ENCODE measurements at regions not wholly inside any gene's neighbourhood (a gene's known extent, or its start where the extent isn't known, plus 50 kb on each side); places are given as distances from the start of the nearest gene placed in this dataset.

- Histone ChIP-seq H3F3A (ENCODE audit: low read depth) (no peaks in the 10 kb centered on the region), H3K4me2 (ENCODE audit: low read depth, low read length, poor library complexity, severe bottlenecking) (no peak overlapping the region), H3K4me1 (ENCODE audit: insufficient read depth, low read length, poor library complexity, severe bottlenecking) (peaks cover 3% of the 10 kb centered on the region), H4K20me1 (ENCODE audit: insufficient read depth, low read length, poor library complexity, severe bottlenecking) (no peaks in the 10 kb centered on the region), H3K36me3 (ENCODE audit: insufficient read depth, low read length) (no peaks in the 10 kb centered on the region), H3K9ac (ENCODE audit: low read depth, low read length, poor library complexity, severe bottlenecking) (no peak overlapping the region), H3K79me2 (ENCODE audit: insufficient read depth, low read length) (no peaks in the 10 kb centered on the region), H2AFZ (ENCODE audit: low read length) (no peak overlapping the region), H3K9me2 (replicated peaks; ENCODE audit: low read depth, low read length) (no peaks in the 10 kb centered on the region), H3K9me3 (ENCODE audit: insufficient read depth, low read depth, low read length) (no peaks in the 10 kb centered on the region), H3K4me3 (ENCODE audit: low read length, poor library complexity, severe bottlenecking) (no peak overlapping the region), H3K27me3 (ENCODE audit: insufficient read depth, low read length, poor library complexity, severe bottlenecking) (no peaks in the 10 kb centered on the region)
- no peak for TF ChIP-seq EZH2phosphoT487 (IDR thresholded peaks at IDR 0.05; ENCODE audit: borderline replicate concordance)
- no peak for TF ChIP-seq CTCF (conservative IDR thresholded peaks at IDR 0.05; ENCODE audit: low read length)
Measured at GRCh38 chr2:9749546-9750223, 93.6 kb upstream of the TAF1B start.

GRCh38 chr2:9750224-9751215 is 92.8 kb upstream of the TAF1B start:
- H3K4me1 ChIP-seq (ENCODE audit: insufficient read depth, low read length, poor library complexity, severe bottlenecking) = peaks cover 3% of the 10 kb centered on the region
- no peaks in the 10 kb centered on the region for H4K20me1 ChIP-seq (ENCODE audit: insufficient read depth, low read length, poor library complexity, severe bottlenecking)
- TF ChIP-seq CTCF (conservative IDR thresholded peaks at IDR 0.05; ENCODE audit: low read length) (no peak), EZH2phosphoT487 (IDR thresholded peaks at IDR 0.05; ENCODE audit: borderline replicate concordance) (no peak)
- H3K9me3 ChIP-seq (ENCODE audit: insufficient read depth, low read depth, low read length) = no peaks in the 10 kb centered on the region
- no peaks in the 10 kb centered on the region for H3K9me2 ChIP-seq (replicated peaks; ENCODE audit: low read depth, low read length)
- H3F3A ChIP-seq (ENCODE audit: low read depth) = no peaks in the 10 kb centered on the region
- no peaks in the 10 kb centered on the region for H3K79me2 ChIP-seq (ENCODE audit: insufficient read depth, low read length)
- H2AFZ ChIP-seq (ENCODE audit: low read length) = no peak overlapping the region
- no peak overlapping the region for H3K9ac ChIP-seq (ENCODE audit: low read depth, low read length, poor library complexity, severe bottlenecking)
- H3K4me3 ChIP-seq (ENCODE audit: low read length, poor library complexity, severe bottlenecking) = no peak overlapping the region
- H3K36me3 ChIP-seq (ENCODE audit: insufficient read depth, low read length) = no peaks in the 10 kb centered on the region
- H3K27me3 ChIP-seq (ENCODE audit: insufficient read depth, low read length, poor library complexity, severe bottlenecking) = no peaks in the 10 kb centered on the region
- H3K4me2 ChIP-seq (ENCODE audit: low read depth, low read length, poor library complexity, severe bottlenecking) = no peak overlapping the region

DNA sequence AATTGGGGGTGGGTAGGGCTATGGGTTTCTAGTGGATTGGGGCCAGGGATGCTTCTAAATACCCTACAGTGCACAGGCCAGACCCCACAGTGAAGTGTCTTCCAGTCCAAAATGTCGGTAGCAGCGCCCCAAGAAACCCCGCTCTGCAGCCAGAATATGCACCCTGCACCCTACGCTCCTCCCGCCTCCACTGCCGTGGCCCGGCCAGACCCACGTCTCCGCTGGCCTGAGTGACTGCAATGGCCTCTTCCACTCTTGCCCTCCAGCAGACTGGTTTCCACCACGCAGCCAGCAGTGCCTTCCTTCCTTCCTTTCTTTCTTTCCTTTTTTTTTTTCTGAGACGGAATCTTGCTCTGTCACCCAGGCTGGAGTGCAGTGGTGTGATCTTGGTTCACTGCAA is 91.4 kb upstream of the TAF1B start:
- Histone ChIP-seq H3K79me2 (ENCODE audit: insufficient read depth, low read length) (no peaks in the 10 kb centered on the region), H3K9me2 (replicated peaks; ENCODE audit: low read depth, low read length) (no peaks in the 10 kb centered on the region), H3K27me3 (ENCODE audit: insufficient read depth, low read length, poor library complexity, severe bottlenecking) (no peaks in the 10 kb centered on the region), H3K9me3 (ENCODE audit: insufficient read depth, low read depth, low read length) (no peaks in the 10 kb centered on the region), H4K20me1 (ENCODE audit: insufficient read depth, low read length, poor library complexity, severe bottlenecking) (no peaks in the 10 kb centered on the region), H3K4me1 (ENCODE audit: insufficient read depth, low read length, poor library complexity, severe bottlenecking) (peaks cover 3% of the 10 kb centered on the region), H2AFZ (ENCODE audit: low read length) (no peak overlapping the region), H3K4me2 (ENCODE audit: low read depth, low read length, poor library complexity, severe bottlenecking) (no peak overlapping the region), H3K9ac (ENCODE audit: low read depth, low read length, poor library complexity, severe bottlenecking) (no peak overlapping the region), H3K4me3 (ENCODE audit: low read length, poor library complexity, severe bottlenecking) (no peak overlapping the region), H3F3A (ENCODE audit: low read depth) (no peaks in the 10 kb centered on the region), H3K36me3 (ENCODE audit: insufficient read depth, low read length) (no peaks in the 10 kb centered on the region)
- TF ChIP-seq CTCF (conservative IDR thresholded peaks at IDR 0.05; ENCODE audit: low read length) (no peak), EZH2phosphoT487 (IDR thresholded peaks at IDR 0.05; ENCODE audit: borderline replicate concordance) (no peak)
